Islet precursor cell (in vitro differentiated cells): ENCODE measurements at regions not wholly inside any gene's neighbourhood (a gene's known extent, or its start where the extent isn't known, plus 50 kb on each side); places are given as distances from the start of the nearest gene placed in this dataset.
A peak's percentile ranks its signal among the peaks of the same experiment; 100 is the strongest.
"Not testable (repeated sequence)": the region's sequence is repeated elsewhere in the genome, so short reads cannot be mapped to it uniquely, and the experiment has no call there.

ENCODE experiments used
- DNase-seq: peaks from one replicate; pipeline ENCODE4 v3.0.0-alpha.2; 2018

DNA sequence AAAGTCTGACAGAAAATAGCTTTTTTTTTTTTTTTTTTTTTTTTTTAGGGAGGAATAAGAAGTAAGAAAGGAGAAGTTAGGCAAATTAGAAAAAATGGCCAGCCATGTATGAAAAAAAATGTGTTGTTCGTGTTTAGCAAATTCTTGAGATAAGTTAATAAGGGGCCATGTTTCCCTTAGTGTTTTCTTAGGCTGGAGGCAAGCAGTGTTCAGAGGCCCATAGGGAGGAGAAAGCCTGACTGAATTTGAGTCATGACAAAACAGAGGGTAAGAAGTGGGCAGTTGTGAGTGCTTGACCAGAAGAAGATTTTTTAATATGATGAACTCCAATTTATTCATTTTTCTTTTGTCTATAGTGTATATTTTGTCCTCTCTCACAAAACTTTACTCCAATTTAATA is 766.4 kb downstream of the FAM181B start:
- DNase-seq = no peak

DNA sequence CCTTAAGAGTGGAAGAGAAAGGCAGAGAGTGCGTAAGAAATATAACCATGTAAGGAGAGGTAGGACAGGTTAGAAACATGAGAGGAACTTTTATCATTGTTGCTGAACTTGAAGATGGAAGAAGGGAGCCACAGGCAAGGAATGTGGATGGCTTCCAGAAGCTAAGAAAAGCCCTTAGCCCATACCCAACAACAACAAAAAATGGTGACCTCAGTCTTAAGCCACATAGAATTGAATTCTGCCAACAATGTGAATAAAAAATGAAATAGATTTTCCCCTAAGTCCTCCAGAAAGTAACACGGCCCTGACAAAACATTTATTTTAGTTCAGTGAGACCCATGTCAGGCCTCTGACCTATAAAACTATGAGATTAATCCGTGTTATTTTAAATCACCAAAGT is 767.3 kb downstream of the FAM181B start:
- DNase-seq = no peak

DNA sequence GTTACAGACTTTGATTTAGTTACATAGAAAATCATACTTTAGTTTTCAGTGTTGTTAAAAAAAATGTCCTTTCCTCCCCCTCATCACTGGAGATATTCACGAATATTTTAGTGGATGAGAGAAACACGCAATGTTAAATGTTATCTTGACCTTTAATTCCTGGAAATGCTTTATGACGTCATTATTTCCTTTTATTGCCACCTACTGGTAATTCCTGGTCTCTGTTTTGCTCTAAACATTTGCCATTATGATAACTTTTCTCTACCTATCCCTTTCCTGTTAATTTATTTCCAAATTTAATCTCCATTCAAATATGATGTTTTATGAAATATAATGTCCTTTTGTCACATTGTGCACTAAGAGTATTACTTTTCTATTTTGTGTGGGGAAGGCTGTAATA is 770.6 kb downstream of the FAM181B start:
- no peak for DNase-seq

GRCh38 chr11:81960443-81960842 is 773.2 kb downstream of the FAM181B start:
- DNase-seq = no peak

DNA sequence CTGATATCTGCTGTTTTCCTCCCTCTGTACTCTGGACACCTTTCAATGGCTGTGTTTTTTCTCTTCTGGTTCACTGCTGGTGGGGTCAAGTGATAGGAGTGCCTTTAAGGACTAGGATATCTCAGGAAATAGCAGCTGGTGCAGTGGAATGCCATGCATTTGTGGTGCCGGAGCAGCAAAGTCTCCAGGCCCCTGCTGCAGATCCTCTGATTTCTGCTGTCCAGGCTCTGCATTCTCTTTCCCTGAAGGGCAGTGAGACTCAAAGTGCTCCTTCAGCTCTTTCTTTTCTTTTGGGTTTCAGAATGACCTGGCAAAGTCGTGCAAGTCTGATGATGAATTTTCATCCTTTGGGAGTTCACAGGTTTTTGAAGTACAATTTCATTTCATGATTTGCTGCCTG is 774.3 kb downstream of the FAM181B start:
- DNase-seq = peak; percentile 86

GRCh38 chr11:81954301-81954700 is 779.4 kb downstream of the FAM181B start:
- not testable (repeated sequence) for DNase-seq

- DNase-seq = no peak
Observed at GRCh38 chr11:81946831-81947230, 786.8 kb downstream of the FAM181B start.

DNA sequence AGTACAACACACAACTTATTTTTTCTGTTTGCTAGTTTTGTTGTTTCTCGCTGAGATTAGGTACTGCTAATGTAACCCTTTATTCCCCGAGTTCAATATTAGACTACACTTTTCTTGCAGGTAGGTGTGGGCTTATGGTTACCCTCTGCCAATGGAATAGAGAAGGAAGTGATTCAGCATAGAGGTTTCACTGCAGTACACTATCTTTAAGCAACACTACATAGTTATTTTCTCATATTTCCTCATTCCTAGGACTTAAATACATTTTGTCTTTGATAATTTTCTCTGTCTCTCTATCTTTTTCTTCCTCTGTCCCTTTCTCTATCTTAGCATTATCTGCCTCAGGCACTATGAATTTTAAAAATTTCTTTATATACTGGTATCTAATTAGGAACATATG is 791.0 kb downstream of the FAM181B start:
- DNase-seq = no peak

DNA sequence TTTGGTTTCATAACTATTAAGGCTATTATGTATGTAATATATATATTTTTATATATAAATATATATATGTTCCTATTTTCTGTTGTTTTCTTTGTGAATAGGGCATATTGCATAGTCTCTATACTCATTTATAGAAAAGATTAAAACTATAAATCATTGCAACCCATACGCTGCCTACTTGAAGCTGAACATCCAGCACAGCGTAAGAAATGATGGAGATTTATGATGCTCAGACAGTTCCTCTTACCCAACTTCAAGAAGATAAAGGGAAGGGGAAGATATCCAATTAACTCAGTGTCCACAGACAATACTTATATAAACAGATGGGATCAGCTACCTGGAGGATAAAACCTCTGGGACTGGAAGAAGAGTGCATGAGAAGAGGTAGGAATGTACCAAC is 791.7 kb downstream of the FAM181B start:
- DNase-seq = no peak

GRCh38 chr11:81932303-81932702 is 801.4 kb downstream of the FAM181B start:
- no peak for DNase-seq

DNA sequence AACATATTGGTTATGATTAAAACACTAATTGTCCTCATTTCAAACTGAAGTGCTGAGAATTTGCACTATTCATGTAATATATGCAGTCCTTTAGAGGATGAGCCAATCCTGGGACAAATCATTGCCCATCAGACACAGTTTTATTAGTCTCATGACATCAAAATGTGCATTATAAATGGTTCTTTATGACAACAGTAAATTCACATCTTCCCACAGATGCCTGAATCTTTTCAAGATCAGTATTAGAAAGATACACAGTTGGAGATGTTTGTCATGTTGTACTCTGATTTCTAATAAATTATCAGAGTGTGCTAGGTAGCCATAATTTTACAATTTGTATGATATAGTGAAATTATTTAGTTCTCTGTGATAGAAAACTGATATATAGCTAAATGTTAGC is 813.5 kb downstream of the FAM181B start:
- DNase-seq = no peak

DNA sequence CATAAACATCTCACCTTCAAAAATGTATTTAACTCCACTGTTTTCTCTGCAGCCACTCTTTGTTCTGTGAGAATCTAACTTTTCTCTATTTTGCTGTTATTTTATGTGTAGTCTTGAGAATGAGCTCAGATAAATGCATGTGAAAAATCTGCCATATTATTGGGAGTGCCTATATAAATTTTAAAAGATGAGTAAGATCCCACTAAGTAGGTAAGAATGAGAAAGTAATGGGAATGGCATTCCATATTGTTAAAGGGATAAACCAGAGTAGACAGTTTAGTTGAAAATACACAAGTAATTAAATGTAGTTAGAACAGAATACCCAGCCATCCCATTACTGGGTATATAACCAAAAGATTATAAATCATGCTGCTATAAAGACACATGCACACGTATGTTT is 817.2 kb downstream of the FAM181B start:
- DNase-seq = no peak

DNA sequence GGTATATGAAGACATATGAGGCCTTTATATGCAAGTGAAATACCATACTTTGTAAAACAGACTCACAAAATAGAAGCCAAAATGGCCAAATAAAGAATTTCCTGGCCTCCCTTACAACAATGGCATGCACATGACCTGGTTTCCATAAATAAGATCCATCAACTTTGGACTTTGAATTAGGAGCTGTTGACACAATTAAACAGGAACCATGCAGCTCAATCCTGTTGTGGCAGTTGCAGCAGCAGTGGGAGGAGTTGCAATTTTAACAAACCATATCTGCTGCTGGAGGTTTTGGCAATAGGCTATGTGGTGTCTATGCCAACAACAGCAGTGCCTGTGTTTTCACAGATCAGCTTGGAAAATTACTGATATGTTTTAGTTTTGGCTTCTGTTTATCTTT is 818.6 kb downstream of the FAM181B start:
- no peak for DNase-seq

- no peak for DNase-seq
Observed at GRCh38 chr11:81913793-81914192, 819.9 kb downstream of the FAM181B start.

GRCh38 chr11:81907996-81908395 is 825.7 kb downstream of the FAM181B start:
- no peak for DNase-seq

GRCh38 chr11:81899156-81899555 is 834.5 kb downstream of the FAM181B start:
- no peak for DNase-seq

- DNase-seq = no peak
Observed at GRCh38 chr11:81897639-81898038, 836.0 kb downstream of the FAM181B start.

- no peak for DNase-seq
Observed at GRCh38 chr11:81895258-81895657, 838.4 kb downstream of the FAM181B start.

- no peak for DNase-seq
Observed at GRCh38 chr11:81892770-81893635, 840.7 kb downstream of the FAM181B start.

GRCh38 chr11:81888391-81888790 is 845.3 kb downstream of the FAM181B start:
- no peak for DNase-seq

DNA sequence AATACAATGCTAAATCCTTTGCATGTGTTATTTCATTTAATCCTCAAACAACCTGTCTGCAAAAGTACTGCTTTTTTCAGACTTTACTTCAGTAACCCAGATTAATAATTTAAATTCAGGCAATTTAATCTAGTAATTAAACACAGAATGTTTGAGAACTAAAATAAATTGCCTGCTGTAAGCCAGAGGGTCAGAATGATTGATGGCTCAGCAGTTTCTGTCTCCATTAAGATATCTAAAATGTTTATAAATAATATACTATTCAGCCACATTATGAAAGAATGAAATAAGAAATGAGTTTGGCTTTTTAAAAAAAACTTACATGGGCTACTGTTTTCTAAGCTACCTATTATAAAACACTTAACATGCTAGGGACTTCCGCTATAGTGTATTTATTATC is 846.0 kb downstream of the FAM181B start:
- no peak for DNase-seq

DNA sequence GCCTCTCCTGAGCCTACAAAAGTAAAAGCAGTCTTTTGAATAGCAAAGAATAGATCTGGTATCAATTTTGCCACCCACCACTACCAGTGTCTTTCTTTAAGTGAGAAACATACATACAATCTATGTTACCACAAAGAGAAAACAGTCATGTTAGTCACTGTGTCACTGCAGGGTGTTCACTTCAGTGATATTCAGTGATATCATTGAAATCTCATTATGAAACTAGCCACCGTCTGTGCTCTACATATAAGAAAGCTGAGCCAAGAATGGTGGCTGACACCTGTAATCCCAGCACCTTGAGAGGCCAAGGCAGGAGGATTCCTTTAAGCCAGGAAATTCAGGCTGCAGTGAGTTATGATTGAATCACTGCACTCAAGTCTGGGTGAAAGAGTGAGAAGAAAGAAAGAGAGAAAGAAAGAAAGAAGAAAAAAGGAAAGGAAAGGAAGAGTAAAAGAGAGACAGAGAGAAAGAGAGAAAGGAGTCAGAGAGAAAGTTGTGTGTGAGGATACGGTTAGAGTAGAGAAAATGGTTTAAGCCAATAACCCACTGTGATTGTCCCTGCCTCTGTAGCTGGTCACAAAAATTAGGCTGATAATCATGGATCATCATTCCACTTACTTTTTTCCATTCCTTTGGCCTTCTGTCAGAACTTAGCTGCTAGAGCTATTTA is 847.1 kb downstream of the FAM181B start:
- DNase-seq = no peak

DNA sequence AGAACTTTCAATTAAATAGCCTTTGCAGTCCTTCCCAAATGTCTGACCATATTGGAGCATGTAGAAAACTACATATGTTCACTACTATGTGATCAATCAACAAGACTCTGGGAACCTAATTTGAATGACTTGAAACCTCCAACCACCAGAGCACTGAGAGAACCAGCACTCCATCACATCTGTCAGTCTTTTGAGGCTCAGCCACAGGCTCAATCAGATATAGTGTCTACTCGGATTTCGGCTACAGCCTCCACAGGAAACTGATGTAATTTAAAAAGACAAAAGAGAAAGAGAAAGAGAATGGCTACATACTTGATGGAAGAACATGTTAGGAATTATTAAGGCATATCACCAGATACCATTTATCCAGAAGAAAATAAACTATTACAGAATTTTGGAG is 859.0 kb downstream of the FAM181B start:
- no peak for DNase-seq

DNA sequence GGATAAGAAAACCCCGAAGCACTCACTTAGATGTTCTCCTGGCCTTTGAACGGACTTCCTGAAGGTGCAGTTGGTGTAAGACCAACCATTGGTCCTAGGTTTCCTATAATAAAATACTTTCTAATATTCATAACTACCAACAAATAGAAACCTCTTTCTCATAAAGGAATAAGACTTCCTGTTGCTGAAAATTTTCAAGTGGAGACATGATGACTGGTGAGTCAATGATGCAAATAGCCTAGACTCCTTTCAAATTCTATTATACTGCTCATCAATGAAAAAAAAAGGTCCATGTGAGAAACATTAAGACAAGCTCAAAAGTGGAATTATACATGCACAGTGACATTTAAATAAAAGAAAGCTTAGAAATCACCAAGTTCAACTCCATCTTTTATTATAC is 862.8 kb downstream of the FAM181B start:
- no peak for DNase-seq

GRCh38 chr11:81870066-81870412 is 863.6 kb downstream of the FAM181B start:
- DNase-seq = no peak
